GM12878 (cell line): ENCODE measurements at regions not wholly inside any gene's neighbourhood (a gene's known extent, or its start where the extent isn't known, plus 50 kb on each side); places are given as distances from the start of the nearest gene placed in this dataset.

ENCODE experiments used
- ATAC-seq: fragments of 200-7000 bp; cut with Tn5 transposase; 3 replicates; pipeline ENCODE4 v1.9.1; 2020; ENCODE audit warnings: mild to moderate bottlenecking, moderate library complexity
- BruUV-seq: library from RNA; stranded (reverse); fragments of 400-500 nt; replicated peaks from 2 replicates; lab custom pipeline; 2021; lab: Mats Ljungman, UMichigan
- CTCF ChIA-PET: fragments of 300-600 bp; sonication (Branson Sonifier 250); formaldehyde crosslinking; extraction: SDS; loops from one replicate; lab custom pipeline; 2021; ENCODE audit warnings: inconsistent platforms; lab: Yijun Ruan, JAX
- POLR2A ChIA-PET: fragments of 350-600 bp; formaldehyde crosslinking; extraction: SDS; loops from one replicate; lab custom pipeline; 2021; ENCODE audit warnings: inconsistent platforms; lab: Charles Lee
- RAD21 ChIA-PET: fragments of 300-600 bp; sonication (Branson Sonifier 250); formaldehyde crosslinking; loops from one replicate; lab custom pipeline; 2023; ENCODE audit warnings: antibody characterized with exemption; ENCODE audit not compliant: unreplicated experiment; lab: Charles Lee
- SMC1A ChIA-PET: fragments of 300-600 bp; sonication (Branson Sonifier 250); formaldehyde crosslinking; loops from one replicate; lab custom pipeline; 2023; ENCODE audit not compliant: unreplicated experiment, uncharacterized antibody; lab: Charles Lee
- DNase-seq: peaks from one replicate; pipeline ENCODE4 v3.0.0-alpha.2; 2011; ENCODE audit warnings: low read depth, low spot score
- FAIRE-seq: peaks from 3 replicates; lab custom pipeline; 2011; peaks lifted over from hg19 to GRCh38; lab: Jason Lieb, UNC
- H2AFZ ChIP-seq: 2 replicates; pipeline ENCODE4 v1.6.0; 2011; ENCODE audit warnings: low read depth, low read length, control low read depth; ENCODE audit not compliant: control insufficient read depth
- H3K27ac ChIP-seq: 2 replicates; pipeline ENCODE4 v1.5.1; 2011; ENCODE audit warnings: control low read depth; ENCODE audit not compliant: control insufficient read depth, insufficient read depth
- H3K27me3 ChIP-seq, 2 experiments: replicated peaks in 1 of 2; 2 replicates each; pipeline versions ENCODE4 v1.6.0 to v1.6.1; 2011; ENCODE audit warnings: low read length in 1 of 2; ENCODE audit not compliant: control insufficient read depth in 2 of 2, insufficient read depth in 2 of 2
- H3K36me3 ChIP-seq, 2 experiments: 2 replicates each; pipeline ENCODE4 v1.5.1; 2011; ENCODE audit warnings: low read length in 1 of 2; ENCODE audit not compliant: control insufficient read depth in 2 of 2, insufficient read depth in 2 of 2
- H3K4me1 ChIP-seq: 2 replicates; pipeline ENCODE4 v1.6.1; 2011; ENCODE audit warnings: mild to moderate bottlenecking, low read length, moderate library complexity, mixed read lengths; ENCODE audit not compliant: control insufficient read depth, insufficient read depth
- H3K4me2 ChIP-seq: 2 replicates; pipeline ENCODE4 v1.6.0; 2011; ENCODE audit warnings: control low read depth; ENCODE audit not compliant: control insufficient read depth, insufficient read depth
- H3K4me3 ChIP-seq: fragments of 200-600 bp; sonication (generic); 2 replicates; pipeline ENCODE4 v1.5.1; 2016
- H3K79me2 ChIP-seq: 2 replicates; pipeline ENCODE4 v1.6.0; 2011; ENCODE audit warnings: low read length; ENCODE audit not compliant: control insufficient read depth, insufficient read depth
- H3K9ac ChIP-seq: 2 replicates; pipeline ENCODE4 v1.8.0; 2011; ENCODE audit warnings: low read length, control low read depth, mixed read lengths; ENCODE audit not compliant: control insufficient read depth, insufficient read depth
- H3K9me3 ChIP-seq: replicated peaks from 3 replicates; pipeline ENCODE4 v1.5.1; 2011; ENCODE audit warnings: mild to moderate bottlenecking, low read length; ENCODE audit not compliant: control insufficient read depth, insufficient read depth
- H4K20me1 ChIP-seq: 2 replicates; pipeline ENCODE4 v1.6.0; 2011; ENCODE audit not compliant: control insufficient read depth, insufficient read depth
- EZH2 ChIP-seq: IDR thresholded peaks from 2 replicates; pipeline ENCODE4 v1.6.1; 2012; ENCODE audit warnings: low read depth, mild to moderate bottlenecking, control low read depth, inconsistent platforms, low read length, borderline replicate concordance; ENCODE audit not compliant: control insufficient read depth
- HDGF ChIP-seq: fragments of 450-650 bp; IDR thresholded peaks from 2 replicates; pipeline ENCODE4 v1.6.1; 2016; ENCODE audit warnings: antibody characterized with exemption
- POLR2A ChIP-seq: IDR thresholded peaks from 2 replicates; pipeline ENCODE4 v1.6.1; 2011; ENCODE audit warnings: low read depth, mild to moderate bottlenecking, low read length
- RB1 ChIP-seq: fragments of 450-650 bp; formaldehyde crosslinking; IDR thresholded peaks from 2 replicates; pipeline ENCODE4 v1.6.1; 2017; ENCODE audit warnings: mild to moderate bottlenecking, borderline replicate concordance
- SMC3 ChIP-seq: IDR thresholded peaks from 2 replicates; pipeline ENCODE4 v1.6.1; 2011; ENCODE audit warnings: low read length, improper control_type of control experiment, borderline replicate concordance
- SP1 ChIP-seq: IDR thresholded peaks from one replicate; pipeline ENCODE4 v1.6.1; 2011; ENCODE audit warnings: low read depth, low read length
- TCF3 ChIP-seq: IDR thresholded peaks from 2 replicates; pipeline ENCODE4 v1.6.1; 2012; ENCODE audit warnings: low read depth, mild to moderate bottlenecking, low read length, borderline replicate concordance; ENCODE audit not compliant: insufficient read depth
- WGBS: methylation state at CpG from one replicate; pipeline ENCODE4 v1.1.6; 2016; ENCODE audit warnings: low lambda C conversion rate; ENCODE audit not compliant: insufficient replicate concordance, insufficient coverage; ENCODE audit errors: missing lambda C conversion rate; 5-methylcytosine and 5-hydroxymethylcytosine counted together
- in situ Hi-C: fragments of 300-500 bp; cut with MboI; formaldehyde crosslinking; loops from 9 replicates; pipeline ENCODE4 v1.14.3; 2018; ENCODE audit warnings: mixed read lengths
- intact Hi-C: fragments of 100-400 bp; cut with micrococcal nuclease; formaldehyde crosslinking; loops from one replicate; pipeline ENCODE4 v1.14.2; 2022; ENCODE audit not compliant: unreplicated experiment
- TF ChIP-seq, protein P1 (sequence below): fragments of 450-650 bp; formaldehyde crosslinking; IDR thresholded peaks from 2 replicates; pipeline ENCODE4 v1.4.0; 2020; ENCODE audit warnings: mild to moderate bottlenecking, moderate library complexity
- TF ChIP-seq, protein P2 (sequence below): fragments of 150-350 bp; IDR thresholded peaks from 2 replicates; pipeline ENCODE4 v1.6.1; 2016; ENCODE audit warnings: low read depth, low read length
- TF ChIP-seq, protein P3 (sequence below): fragments of 450-650 bp; IDR thresholded peaks from 2 replicates; pipeline ENCODE4 v1.6.1; 2016; ENCODE audit warnings: mild to moderate bottlenecking
- TF ChIP-seq, protein P4 (sequence below): fragments of 450-650 bp; IDR thresholded peaks from 2 replicates; pipeline ENCODE4 v1.6.1; 2017; ENCODE audit warnings: mild to moderate bottlenecking, low read depth, inconsistent platforms; ENCODE audit not compliant: poor library complexity, severe bottlenecking

DNA sequence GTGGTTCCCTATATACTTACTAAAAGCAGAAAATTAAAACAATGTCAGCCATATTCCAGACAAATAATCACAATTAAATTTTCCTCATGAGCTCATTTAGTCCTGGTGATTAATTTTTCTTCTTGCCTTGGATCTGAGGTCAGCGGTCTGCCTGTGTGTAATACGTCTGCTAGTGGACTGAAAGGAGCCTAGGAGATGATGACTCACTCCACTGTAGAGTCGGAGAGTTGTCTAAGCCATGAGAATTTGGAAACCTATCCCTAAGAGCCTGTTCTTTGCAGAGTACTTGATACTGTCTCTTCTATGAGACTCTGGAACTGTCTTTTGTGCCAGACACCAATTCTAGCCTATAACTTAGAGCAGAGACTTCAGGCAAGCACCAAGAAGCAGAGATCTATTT is 94.2 kb upstream of the RAB27B start:
- SMC1A ChIA-PET: no interaction called here
- POLR2A ChIA-PET: no interaction called here
- no peak overlapping the region for H2AFZ ChIP-seq
- no peak for TF ChIP-seq SMC3
- TF ChIP-seq, protein P1, sequence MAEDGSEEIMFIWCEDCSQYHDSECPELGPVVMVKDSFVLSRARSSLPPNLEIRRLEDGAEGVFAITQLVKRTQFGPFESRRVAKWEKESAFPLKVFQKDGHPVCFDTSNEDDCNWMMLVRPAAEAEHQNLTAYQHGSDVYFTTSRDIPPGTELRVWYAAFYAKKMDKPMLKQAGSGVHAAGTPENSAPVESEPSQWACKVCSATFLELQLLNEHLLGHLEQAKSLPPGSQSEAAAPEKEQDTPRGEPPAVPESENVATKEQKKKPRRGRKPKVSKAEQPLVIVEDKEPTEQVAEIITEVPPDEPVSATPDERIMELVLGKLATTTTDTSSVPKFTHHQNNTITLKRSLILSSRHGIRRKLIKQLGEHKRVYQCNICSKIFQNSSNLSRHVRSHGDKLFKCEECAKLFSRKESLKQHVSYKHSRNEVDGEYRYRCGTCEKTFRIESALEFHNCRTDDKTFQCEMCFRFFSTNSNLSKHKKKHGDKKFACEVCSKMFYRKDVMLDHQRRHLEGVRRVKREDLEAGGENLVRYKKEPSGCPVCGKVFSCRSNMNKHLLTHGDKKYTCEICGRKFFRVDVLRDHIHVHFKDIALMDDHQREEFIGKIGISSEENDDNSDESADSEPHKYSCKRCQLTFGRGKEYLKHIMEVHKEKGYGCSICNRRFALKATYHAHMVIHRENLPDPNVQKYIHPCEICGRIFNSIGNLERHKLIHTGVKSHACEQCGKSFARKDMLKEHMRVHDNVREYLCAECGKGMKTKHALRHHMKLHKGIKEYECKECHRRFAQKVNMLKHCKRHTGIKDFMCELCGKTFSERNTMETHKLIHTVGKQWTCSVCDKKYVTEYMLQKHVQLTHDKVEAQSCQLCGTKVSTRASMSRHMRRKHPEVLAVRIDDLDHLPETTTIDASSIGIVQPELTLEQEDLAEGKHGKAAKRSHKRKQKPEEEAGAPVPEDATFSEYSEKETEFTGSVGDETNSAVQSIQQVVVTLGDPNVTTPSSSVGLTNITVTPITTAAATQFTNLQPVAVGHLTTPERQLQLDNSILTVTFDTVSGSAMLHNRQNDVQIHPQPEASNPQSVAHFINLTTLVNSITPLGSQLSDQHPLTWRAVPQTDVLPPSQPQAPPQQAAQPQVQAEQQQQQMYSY (CRISPR knock-in tag): no peak
- TF ChIP-seq TCF3: no peak
- no peak for TF ChIP-seq POLR2A
- TF ChIP-seq, protein P2, sequence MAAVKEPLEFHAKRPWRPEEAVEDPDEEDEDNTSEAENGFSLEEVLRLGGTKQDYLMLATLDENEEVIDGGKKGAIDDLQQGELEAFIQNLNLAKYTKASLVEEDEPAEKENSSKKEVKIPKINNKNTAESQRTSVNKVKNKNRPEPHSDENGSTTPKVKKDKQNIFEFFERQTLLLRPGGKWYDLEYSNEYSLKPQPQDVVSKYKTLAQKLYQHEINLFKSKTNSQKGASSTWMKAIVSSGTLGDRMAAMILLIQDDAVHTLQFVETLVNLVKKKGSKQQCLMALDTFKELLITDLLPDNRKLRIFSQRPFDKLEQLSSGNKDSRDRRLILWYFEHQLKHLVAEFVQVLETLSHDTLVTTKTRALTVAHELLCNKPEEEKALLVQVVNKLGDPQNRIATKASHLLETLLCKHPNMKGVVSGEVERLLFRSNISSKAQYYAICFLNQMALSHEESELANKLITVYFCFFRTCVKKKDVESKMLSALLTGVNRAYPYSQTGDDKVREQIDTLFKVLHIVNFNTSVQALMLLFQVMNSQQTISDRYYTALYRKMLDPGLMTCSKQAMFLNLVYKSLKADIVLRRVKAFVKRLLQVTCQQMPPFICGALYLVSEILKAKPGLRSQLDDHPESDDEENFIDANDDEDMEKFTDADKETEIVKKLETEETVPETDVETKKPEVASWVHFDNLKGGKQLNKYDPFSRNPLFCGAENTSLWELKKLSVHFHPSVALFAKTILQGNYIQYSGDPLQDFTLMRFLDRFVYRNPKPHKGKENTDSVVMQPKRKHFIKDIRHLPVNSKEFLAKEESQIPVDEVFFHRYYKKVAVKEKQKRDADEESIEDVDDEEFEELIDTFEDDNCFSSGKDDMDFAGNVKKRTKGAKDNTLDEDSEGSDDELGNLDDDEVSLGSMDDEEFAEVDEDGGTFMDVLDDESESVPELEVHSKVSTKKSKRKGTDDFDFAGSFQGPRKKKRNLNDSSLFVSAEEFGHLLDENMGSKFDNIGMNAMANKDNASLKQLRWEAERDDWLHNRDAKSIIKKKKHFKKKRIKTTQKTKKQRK: no peak
- no peak for TF ChIP-seq EZH2
- no peak for TF ChIP-seq RB1
- no peak for TF ChIP-seq HDGF
- TF ChIP-seq, protein P3, sequence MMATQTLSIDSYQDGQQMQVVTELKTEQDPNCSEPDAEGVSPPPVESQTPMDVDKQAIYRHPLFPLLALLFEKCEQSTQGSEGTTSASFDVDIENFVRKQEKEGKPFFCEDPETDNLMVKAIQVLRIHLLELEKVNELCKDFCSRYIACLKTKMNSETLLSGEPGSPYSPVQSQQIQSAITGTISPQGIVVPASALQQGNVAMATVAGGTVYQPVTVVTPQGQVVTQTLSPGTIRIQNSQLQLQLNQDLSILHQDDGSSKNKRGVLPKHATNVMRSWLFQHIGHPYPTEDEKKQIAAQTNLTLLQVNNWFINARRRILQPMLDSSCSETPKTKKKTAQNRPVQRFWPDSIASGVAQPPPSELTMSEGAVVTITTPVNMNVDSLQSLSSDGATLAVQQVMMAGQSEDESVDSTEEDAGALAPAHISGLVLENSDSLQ: no peak
- TF ChIP-seq SP1: no peak
- TF ChIP-seq, protein P4, sequence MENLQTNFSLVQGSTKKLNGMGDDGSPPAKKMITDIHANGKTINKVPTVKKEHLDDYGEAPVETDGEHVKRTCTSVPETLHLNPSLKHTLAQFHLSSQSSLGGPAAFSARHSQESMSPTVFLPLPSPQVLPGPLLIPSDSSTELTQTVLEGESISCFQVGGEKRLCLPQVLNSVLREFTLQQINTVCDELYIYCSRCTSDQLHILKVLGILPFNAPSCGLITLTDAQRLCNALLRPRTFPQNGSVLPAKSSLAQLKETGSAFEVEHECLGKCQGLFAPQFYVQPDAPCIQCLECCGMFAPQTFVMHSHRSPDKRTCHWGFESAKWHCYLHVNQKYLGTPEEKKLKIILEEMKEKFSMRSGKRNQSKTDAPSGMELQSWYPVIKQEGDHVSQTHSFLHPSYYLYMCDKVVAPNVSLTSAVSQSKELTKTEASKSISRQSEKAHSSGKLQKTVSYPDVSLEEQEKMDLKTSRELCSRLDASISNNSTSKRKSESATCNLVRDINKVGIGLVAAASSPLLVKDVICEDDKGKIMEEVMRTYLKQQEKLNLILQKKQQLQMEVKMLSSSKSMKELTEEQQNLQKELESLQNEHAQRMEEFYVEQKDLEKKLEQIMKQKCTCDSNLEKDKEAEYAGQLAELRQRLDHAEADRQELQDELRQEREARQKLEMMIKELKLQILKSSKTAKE: no peak
- WGBS: 0% methylated on average over 3 of the region's 3 CpGs
- DNase-seq (no peak), ATAC-seq (no peak), FAIRE-seq (no peak)
- H3K4me2 ChIP-seq: no peak overlapping the region
- no peaks in the 10 kb centered on the region for H3K4me1 ChIP-seq
- H4K20me1 ChIP-seq: no peaks in the 10 kb centered on the region
- BruUV-seq: no TSS peak
- H3K36me3 ChIP-seq: no peaks in the 10 kb centered on the region
- no peaks in the 10 kb centered on the region for H3K79me2 ChIP-seq
- H3K27me3 ChIP-seq: no peaks in the 10 kb centered on the region
- CTCF ChIA-PET: no interaction called here
- no peak overlapping the region for H3K27ac ChIP-seq
- RAD21 ChIA-PET: no interaction called here
- no peaks in the 10 kb centered on the region for H3K9me3 ChIP-seq
- intact Hi-C loops (no loop called here), in situ Hi-C loops (no loop called here)
- no peak overlapping the region for H3K4me3 ChIP-seq
- no peak overlapping the region for H3K9ac ChIP-seq
